D721Med (cell line): ENCODE measurements at regions not wholly inside any gene's neighbourhood (a gene's known extent, or its start where the extent isn't known, plus 50 kb on each side); places are given as distances from the start of the nearest gene placed in this dataset.
"Not testable (repeated sequence)": the region's sequence is repeated elsewhere in the genome, so short reads cannot be mapped to it uniquely, and the experiment has no call there.

Experiments used
- DNase-seq: peaks from one replicate; pipeline ENCODE4 v3.0.0; 2011; ENCODE audit warnings: low spot score; ENCODE audit not compliant: insufficient read length
- FAIRE-seq: peaks from 2 replicates; lab custom pipeline; 2011; peaks lifted over from hg19 to GRCh38; lab: Jason Lieb, UNC
- CTCF ChIP-seq: IDR thresholded peaks from 2 replicates; pipeline ENCODE4 v1.5.1; 2012; ENCODE audit warnings: mild to moderate bottlenecking, control low read depth; ENCODE audit not compliant: insufficient read depth; ENCODE audit errors: missing control alignments

DNA sequence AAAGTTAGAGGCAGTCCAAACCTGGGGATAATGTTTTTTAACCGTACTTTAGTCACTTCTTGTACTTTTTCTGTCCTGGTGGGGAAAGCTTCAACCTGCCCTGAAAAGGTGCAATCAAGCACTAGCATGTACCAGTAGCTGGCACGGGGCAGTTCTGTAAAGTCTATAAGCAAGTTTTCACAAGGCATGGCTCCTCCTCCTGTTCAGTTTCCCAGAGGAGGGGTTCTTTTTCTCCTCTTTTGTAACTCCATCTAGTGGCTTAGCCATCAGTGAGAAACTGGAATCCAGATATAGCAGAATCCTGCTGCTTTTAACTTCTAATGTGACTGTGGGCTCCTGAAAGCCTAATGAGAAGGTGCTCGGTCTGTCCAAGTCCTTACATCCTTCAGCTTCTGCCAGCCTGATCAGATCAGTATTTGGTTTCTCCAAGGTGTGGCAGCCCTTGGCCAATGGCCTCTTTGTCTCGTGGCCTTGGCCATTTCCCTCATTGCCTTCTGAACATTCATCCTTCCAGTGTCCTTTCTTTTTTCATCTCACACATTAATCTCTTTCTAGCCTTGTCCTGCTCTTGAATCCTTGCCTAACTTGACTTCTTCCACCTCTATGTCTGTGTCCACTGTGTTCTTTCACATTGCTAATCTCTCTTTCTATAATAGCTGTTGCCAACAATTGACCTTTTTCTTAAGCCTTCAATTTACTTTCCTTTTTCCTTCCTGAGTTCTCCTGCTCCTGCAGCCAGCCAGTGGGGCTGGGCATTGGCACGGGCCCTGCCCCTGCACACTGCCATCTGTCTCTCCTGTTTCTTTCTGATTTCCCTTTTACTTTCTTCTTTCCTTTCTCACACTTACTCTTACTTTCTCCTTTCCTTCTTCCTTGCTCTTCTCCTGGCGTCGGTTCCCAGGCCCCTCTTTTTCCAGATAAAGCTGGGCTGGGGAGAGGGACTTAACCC lies 222.0 kb upstream of the SYNCRIP start:
- DNase-seq (no peak), FAIRE-seq (no peak)
- TF ChIP-seq CTCF: no peak

DNA sequence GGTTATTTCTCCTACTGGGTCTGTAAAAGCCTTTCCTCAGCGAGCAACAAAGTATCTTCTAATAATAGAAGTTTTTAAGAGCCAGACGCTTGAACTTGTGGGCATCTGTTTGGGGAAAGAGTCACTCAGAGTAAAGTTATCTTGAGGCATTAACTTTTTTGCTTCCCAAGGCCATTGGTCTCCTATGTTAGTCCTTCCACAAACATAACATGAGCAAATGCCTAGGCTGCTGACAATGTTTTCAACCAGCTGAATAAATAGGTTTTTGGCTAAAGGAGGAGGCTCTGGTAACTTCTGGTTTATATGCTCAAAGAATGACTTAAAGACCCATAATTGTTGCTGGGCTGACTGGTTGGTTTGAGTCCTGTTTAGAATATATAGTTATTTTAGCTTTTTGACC lies 213.5 kb upstream of the SYNCRIP start:
- DNase-seq (no peak), FAIRE-seq (no peak)
- TF ChIP-seq CTCF: no peak

DNA sequence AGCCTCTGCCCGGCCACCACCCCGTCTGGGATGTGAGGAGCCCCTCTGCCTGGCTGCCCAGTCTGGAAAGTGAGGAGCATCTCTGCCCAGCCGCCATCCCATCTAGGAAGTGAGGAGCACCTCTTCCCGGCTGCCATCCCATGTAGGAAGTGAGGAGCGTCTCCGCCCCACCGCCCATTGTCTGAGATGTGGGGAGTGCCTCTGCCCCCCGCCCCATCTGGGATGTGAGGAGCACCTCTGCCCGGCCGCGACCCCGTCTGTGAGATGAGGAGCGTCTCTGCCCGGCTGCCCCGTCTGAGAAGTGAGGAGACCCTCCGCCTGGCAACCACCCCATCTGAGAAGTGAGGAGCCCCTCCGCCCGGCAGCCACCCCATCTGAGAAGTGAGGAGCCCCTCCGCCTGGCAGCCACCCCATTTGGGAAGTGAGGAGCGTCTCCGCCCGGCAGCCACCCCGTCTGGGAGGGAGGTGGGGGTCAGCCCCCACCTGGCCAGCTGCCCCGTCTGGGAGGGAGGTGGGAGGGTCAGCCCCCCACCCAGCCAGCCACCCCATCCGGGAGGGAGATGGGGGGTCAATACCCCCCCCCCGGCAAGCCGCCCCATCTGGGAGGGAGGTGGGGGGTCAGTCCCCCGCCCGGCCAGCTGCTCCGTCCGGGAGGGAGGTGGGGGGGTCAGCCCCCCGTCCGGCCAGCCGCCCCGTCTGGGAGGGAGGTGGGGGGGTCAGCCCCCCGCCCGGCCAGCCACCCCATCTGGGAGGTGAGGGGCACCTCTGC lies 195.8 kb upstream of the SYNCRIP start:
- not testable (repeated sequence) for FAIRE-seq, DNase-seq

DNA sequence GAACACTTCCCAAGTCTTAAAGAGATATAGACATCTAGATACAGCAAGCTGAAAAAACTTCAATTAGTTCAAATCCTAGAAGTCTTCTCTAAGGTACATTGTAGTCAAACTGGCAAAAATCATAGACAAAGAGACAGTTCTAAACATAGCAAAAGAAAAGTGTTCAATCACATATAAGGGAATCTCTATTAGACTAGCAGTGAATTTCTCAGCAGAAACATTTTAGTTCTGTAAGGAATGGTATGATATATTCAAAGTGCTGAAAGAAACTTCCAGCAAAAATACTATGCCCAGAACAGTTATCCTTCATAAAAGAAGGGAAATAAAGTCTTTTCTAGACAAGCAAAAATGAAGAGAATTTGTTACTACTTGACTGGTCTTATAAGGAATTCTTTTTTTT lies 186.3 kb upstream of the SYNCRIP start:
- FAIRE-seq (no peak), DNase-seq (no peak)
- TF ChIP-seq CTCF: no peak

GRCh38 chr6:85826997-85827396 lies 184.3 kb upstream of the SYNCRIP start:
- FAIRE-seq (no peak), DNase-seq (no peak)
- no peak for TF ChIP-seq CTCF

- DNase-seq (no peak), FAIRE-seq (no peak)
- no peak for TF ChIP-seq CTCF
Measured at GRCh38 chr6:85824329-85824728, 181.6 kb upstream of the SYNCRIP start.

DNA sequence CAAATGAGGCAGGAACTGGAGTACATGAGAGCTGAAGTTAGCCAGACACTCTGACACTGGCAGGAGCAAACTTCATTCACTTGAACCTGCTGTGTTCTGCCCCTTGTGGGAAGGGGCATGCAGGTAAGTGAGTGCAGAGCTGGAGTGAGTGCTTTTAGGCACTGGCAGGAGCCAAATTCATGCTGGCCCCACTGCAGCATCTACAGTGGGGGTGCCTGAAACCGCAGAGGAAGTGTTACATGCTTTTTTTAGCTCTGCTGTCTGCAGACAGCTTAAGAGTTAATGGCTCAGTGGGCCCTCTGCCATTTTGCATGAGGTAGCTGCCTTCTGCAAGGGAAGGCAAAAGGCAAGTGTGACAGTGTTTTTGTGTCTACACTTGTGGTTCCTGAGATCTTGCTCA lies 167.9 kb upstream of the SYNCRIP start:
- DNase-seq: no peak
- TF ChIP-seq CTCF: no peak
- FAIRE-seq: no peak
